ENCODE measurements at regions not wholly inside any gene's neighbourhood (a gene's known extent, or its start where the extent isn't known, plus 50 kb on each side); places are given as distances from the start of the nearest gene placed in this dataset.
"Not testable (repeated sequence)": the region's sequence is repeated elsewhere in the genome, so short reads cannot be mapped to it uniquely, and the experiment has no call there.

DNA sequence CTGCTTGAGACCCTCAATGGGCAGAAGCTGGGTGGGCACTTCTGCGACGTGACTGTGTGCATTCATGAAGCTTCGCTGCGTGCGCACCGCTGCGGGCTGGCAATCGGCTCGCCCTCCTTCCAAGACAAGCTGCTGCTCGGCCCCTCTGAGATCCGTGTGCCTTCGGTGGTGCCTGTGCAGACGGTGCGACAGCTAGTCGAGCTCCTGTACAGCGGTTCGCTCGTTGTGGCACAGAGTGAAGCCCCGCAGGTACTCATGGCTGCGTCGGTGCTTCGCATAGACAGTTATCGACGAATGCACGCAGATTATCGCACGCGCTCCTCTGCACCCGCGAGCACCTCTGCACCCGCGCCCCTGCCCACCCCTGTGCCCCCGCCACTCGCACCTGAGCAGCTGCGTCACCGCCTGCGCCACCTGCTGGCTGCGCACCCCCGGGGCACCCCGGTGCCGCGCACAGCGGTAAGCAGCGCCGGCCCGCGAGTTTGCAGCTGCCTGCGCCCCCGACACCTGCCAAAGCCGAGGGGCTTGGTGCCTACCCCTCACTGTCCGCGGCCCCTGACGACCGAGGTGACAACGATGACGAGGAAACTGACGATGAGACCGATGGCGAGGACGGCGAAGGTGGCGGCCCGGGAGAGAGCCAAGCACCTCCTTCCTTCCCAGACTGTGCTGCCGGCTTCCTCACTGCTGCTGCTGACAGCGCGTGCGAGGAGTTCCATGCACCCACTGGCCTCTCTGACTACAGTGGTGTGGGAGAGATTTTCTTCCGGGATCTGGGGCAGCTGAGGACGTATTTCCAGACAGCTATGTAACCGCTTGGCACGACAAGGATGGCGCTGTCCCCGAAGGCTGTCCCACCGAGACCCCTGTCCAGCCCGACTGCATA, 89.2 kb downstream of the LIMS4 start:
- TF ChIP-seq, protein P1, sequence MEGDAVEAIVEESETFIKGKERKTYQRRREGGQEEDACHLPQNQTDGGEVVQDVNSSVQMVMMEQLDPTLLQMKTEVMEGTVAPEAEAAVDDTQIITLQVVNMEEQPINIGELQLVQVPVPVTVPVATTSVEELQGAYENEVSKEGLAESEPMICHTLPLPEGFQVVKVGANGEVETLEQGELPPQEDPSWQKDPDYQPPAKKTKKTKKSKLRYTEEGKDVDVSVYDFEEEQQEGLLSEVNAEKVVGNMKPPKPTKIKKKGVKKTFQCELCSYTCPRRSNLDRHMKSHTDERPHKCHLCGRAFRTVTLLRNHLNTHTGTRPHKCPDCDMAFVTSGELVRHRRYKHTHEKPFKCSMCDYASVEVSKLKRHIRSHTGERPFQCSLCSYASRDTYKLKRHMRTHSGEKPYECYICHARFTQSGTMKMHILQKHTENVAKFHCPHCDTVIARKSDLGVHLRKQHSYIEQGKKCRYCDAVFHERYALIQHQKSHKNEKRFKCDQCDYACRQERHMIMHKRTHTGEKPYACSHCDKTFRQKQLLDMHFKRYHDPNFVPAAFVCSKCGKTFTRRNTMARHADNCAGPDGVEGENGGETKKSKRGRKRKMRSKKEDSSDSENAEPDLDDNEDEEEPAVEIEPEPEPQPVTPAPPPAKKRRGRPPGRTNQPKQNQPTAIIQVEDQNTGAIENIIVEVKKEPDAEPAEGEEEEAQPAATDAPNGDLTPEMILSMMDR (IDR thresholded peaks at IDR 0.05; ENCODE audit: insufficient read depth, low read depth, low read length), result not testable (repeated sequence)
- TF ChIP-seq EZH2 (IDR thresholded peaks at IDR 0.05; ENCODE audit: insufficient read depth, low read length), result not testable (repeated sequence)
